ENCODE measurements at regions not wholly inside any gene's neighbourhood (a gene's known extent, or its start where the extent isn't known, plus 50 kb on each side); places are given as distances from the start of the nearest gene placed in this dataset.
A peak's percentile ranks its signal among the peaks of the same experiment; 100 is the strongest.

DNA sequence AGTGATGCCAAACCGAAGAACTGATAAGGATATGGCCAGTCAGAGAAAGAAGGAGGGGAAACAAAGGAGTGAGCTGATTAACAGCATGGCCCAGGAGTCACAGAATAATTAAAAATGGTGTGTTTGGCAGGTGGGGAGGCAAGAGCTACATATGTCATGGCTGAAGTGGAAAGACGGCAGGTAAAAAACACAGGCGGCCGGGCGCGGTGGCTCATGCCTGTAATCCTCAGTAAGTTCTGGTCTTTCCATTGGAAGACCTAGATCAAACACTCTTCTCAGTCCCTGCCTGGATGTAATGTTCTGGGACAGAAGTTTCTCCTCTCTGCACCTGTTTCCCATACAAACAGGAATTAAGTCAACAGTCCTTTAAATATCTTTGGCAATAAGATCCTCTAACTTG lies 503.9 kb downstream of the STIM2 start:
- DNase-seq (ENCODE audit: low read depth): no peak
- TF ChIP-seq, protein P1, sequence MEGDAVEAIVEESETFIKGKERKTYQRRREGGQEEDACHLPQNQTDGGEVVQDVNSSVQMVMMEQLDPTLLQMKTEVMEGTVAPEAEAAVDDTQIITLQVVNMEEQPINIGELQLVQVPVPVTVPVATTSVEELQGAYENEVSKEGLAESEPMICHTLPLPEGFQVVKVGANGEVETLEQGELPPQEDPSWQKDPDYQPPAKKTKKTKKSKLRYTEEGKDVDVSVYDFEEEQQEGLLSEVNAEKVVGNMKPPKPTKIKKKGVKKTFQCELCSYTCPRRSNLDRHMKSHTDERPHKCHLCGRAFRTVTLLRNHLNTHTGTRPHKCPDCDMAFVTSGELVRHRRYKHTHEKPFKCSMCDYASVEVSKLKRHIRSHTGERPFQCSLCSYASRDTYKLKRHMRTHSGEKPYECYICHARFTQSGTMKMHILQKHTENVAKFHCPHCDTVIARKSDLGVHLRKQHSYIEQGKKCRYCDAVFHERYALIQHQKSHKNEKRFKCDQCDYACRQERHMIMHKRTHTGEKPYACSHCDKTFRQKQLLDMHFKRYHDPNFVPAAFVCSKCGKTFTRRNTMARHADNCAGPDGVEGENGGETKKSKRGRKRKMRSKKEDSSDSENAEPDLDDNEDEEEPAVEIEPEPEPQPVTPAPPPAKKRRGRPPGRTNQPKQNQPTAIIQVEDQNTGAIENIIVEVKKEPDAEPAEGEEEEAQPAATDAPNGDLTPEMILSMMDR (IDR thresholded peaks at IDR 0.05; ENCODE audit: insufficient read depth, low read depth, low read length, missing control alignments): no peak
- no peak overlapping the region for H3K4me3 ChIP-seq (ENCODE audit: low read length)

DNA sequence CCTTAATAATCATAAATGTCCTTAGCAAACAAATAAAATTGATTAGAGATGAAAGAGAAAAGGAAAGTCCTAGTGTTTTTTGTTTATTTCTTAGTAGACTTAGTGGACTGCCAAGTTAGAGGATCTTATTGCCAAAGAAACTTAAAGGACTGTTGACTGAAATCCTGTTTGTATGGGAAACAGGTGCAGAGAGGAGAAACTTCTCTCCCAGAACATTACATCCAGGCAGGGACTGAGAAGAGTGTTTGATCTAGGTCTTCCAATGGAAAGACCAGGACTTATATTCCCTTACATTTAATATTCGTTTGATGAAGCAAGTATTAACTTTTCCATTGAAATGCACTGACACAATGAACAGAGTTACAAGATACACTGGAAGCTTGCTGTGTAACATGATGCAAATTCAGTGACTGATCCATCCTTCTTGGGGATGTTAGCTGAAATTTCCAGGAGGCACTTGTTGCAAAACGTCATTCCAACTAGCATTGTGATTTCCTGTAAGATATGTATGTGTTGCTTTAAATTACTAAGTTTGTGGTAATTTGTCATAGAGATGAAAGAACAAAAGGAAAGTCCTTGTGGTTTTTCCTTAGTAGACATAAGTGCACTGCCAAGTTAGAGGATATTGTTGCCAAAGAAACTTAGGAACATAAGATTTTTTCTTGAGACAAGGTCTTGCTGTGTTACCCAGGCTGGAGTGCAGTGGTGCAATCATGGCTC lies 505.6 kb downstream of the STIM2 start:
- TF ChIP-seq, protein P1 (IDR thresholded peaks at IDR 0.05; ENCODE audit: insufficient read depth, low read depth, low read length, missing control alignments): no peak
- peak; percentile 34 for DNase-seq (ENCODE audit: low read depth)
- H3K4me3 ChIP-seq (ENCODE audit: low read length): no peak overlapping the region

- TF ChIP-seq, protein P1 (IDR thresholded peaks at IDR 0.05; ENCODE audit: insufficient read depth, low read depth, low read length, missing control alignments): no peak
- no peak overlapping the region for H3K4me3 ChIP-seq (ENCODE audit: low read length)
- no peak for DNase-seq (ENCODE audit: low read depth)
These were observed 508.1 kb downstream of the STIM2 start for GRCh38 chr4:27368781-27369180.

DNA sequence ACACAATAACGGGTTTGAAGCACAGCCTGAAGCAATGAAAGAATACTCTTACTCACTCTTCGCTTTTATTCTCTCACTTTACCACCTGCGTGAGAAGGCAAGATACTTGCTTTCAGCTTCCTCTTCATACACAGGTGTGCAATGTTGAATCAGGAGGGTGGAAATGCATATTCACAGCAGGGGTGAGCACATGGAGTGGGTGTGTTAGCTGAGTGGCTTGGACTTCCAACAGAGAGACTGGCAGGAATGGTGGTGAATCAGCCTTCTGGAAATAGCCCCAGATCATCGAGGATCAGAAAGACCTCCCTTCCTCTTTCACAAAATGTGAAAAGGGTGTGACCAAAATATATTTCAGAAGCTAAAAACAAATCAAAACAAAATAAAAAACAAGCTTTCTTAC lies 521.2 kb downstream of the STIM2 start:
- peak; percentile 11 for DNase-seq (ENCODE audit: low read depth)
- TF ChIP-seq, protein P1 (IDR thresholded peaks at IDR 0.05; ENCODE audit: insufficient read depth, low read depth, low read length, missing control alignments): no peak
- H3K4me3 ChIP-seq (ENCODE audit: low read length): no peak overlapping the region

- TF ChIP-seq, protein P1 (IDR thresholded peaks at IDR 0.05; ENCODE audit: insufficient read depth, low read depth, low read length, missing control alignments): no peak
These were observed 527.1 kb downstream of the STIM2 start for GRCh38 chr4:27387711-27388110.

GRCh38 chr4:27397886-27398285 lies 537.2 kb downstream of the STIM2 start:
- peak; percentile 39 for DNase-seq (ENCODE audit: low read depth)
- TF ChIP-seq, protein P1 (IDR thresholded peaks at IDR 0.05; ENCODE audit: insufficient read depth, low read depth, low read length, missing control alignments): no peak
- no peak overlapping the region for H3K4me3 ChIP-seq (ENCODE audit: low read length)

More at GRCh38 chr4:27387711-27388110, 527.1 kb downstream of the STIM2 start:
- DNase-seq (ENCODE audit: low read depth): no peak
- H3K4me3 ChIP-seq (ENCODE audit: low read length): no peak overlapping the region
